Thyroid gland (tissue), 4 donors: ENCODE measurements at regions not wholly inside any gene's neighbourhood (a gene's known extent, or its start where the extent isn't known, plus 50 kb on each side); places are given as distances from the start of the nearest gene placed in this dataset.

ENCODE experiments used
- CTCF ChIP-seq, 6 experiments: fragments of 200-600 bp in 3 of 6; fragments of 450-650 bp in 3 of 6; sonication (generic) in 3 of 6; IDR thresholded peaks; one replicate each; pipeline ENCODE4 v1.5.1; 2016 to 2019; ENCODE audit warnings: antibody characterized with exemption in 6 of 6, mild to moderate bottlenecking in 2 of 6, inconsistent platforms in 1 of 6, moderate library complexity in 1 of 6
- POLR2A ChIP-seq, 2 donors: fragments of 450-650 bp; IDR thresholded peaks; one replicate each; pipeline ENCODE4 v1.6.1; 2017; ENCODE audit warnings: antibody characterized with exemption in 2 of 2, mild to moderate bottlenecking in 2 of 2, moderate library complexity in 1 of 2

- TF ChIP-seq POLR2A (IDR thresholded peaks at IDR 0.05), result no peak
- TF ChIP-seq CTCF (IDR thresholded peaks at IDR 0.05), result no peak
These were observed 289.1 kb upstream of the ZNF385D start for GRCh38 chr3:22040150-22040549.
